ENCODE measurements at regions not wholly inside any gene's neighbourhood (a gene's known extent, or its start where the extent isn't known, plus 50 kb on each side); places are given as distances from the start of the nearest gene placed in this dataset.

DNA sequence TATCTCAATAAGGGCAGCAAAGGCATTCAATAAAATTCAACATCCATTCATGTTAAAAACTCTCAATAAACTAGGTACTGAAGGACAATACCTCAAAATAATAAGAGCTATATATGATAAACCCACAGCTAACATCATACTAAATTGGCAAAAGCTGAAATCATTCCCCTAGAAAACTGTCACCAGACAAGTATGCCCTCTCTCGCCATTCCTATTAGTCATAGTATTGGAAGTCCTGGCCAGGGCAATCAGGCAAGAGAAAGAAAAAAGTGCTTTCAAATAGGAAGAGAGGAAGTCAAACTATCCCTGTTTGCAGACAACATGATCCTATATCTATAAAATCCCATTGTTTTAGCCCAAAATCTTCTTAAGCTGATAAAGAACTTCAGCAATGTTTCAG, 116.8 kb downstream of the TENT5D start:
- Histone ChIP-seq H3K36me3 (ENCODE audit: low read depth) (no peaks in the 10 kb centered on the region), H3K27me3 (ENCODE audit: insufficient read depth, low read depth) (no peaks in the 10 kb centered on the region), H3F3A (ENCODE audit: insufficient read depth, low read depth) (no peaks in the 10 kb centered on the region), H3K27ac (no peak overlapping the region), H3K4me2 (no peak overlapping the region), H4K20me1 (ENCODE audit: insufficient read depth) (no peaks in the 10 kb centered on the region), H3K79me2 (ENCODE audit: low read depth) (no peaks in the 10 kb centered on the region), H3K4me1 (replicated peaks; ENCODE audit: insufficient read depth) (no peaks in the 10 kb centered on the region), H3K4me3 (no peak overlapping the region), H3K9me2 (ENCODE audit: insufficient read depth) (no peaks in the 10 kb centered on the region), H3K9me3 (ENCODE audit: insufficient read depth, low read depth) (no peaks in the 10 kb centered on the region), H2AFZ (no peak overlapping the region)
- ChIA-PET POLR2A (ENCODE audit: unreplicated experiment) (no interaction called here), CTCF (no interaction called here)
- no peak for TF ChIP-seq EZH2 (IDR thresholded peaks at IDR 0.05; ENCODE audit: low read depth)
- TF ChIP-seq, protein P1, sequence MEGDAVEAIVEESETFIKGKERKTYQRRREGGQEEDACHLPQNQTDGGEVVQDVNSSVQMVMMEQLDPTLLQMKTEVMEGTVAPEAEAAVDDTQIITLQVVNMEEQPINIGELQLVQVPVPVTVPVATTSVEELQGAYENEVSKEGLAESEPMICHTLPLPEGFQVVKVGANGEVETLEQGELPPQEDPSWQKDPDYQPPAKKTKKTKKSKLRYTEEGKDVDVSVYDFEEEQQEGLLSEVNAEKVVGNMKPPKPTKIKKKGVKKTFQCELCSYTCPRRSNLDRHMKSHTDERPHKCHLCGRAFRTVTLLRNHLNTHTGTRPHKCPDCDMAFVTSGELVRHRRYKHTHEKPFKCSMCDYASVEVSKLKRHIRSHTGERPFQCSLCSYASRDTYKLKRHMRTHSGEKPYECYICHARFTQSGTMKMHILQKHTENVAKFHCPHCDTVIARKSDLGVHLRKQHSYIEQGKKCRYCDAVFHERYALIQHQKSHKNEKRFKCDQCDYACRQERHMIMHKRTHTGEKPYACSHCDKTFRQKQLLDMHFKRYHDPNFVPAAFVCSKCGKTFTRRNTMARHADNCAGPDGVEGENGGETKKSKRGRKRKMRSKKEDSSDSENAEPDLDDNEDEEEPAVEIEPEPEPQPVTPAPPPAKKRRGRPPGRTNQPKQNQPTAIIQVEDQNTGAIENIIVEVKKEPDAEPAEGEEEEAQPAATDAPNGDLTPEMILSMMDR (conservative IDR thresholded peaks at IDR 0.05): no peak
- no peak for DNase-seq
- BruUV-seq (replicated peaks): no TSS peak
- intact Hi-C loops (cut with micrococcal nuclease; ENCODE audit: unreplicated experiment): no loop called here

DNA sequence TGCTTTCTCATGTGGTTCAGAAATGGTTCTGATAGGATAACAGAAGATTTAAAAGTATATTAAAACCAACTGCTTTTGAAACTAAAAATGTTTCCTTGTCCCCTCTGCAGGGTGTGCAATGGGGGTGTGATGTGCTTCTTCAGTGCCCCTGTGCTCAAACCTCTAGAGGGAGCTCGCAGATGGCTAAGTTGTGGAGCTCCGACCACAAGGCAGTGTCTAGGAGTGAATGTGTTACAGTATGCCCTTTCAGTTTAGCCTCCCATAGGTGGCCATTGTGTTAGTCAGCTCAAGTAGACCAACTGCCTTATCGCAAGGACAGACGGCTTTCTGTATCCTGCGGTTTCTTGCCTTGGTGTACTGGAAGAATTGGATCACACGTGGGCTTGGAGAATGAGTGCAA, 130.5 kb downstream of the TENT5D start:
- Histone ChIP-seq H3K4me1 (replicated peaks; ENCODE audit: insufficient read depth) (no peaks in the 10 kb centered on the region), H3K4me3 (no peak overlapping the region), H3F3A (ENCODE audit: insufficient read depth, low read depth) (no peaks in the 10 kb centered on the region), H3K9me3 (ENCODE audit: insufficient read depth, low read depth) (no peaks in the 10 kb centered on the region), H3K27me3 (ENCODE audit: insufficient read depth, low read depth) (no peaks in the 10 kb centered on the region), H3K9me2 (ENCODE audit: insufficient read depth) (no peaks in the 10 kb centered on the region), H3K4me2 (no peak overlapping the region), H3K27ac (no peak overlapping the region), H2AFZ (no peak overlapping the region), H4K20me1 (ENCODE audit: insufficient read depth) (no peaks in the 10 kb centered on the region), H3K36me3 (ENCODE audit: low read depth) (no peaks in the 10 kb centered on the region), H3K79me2 (ENCODE audit: low read depth) (no peaks in the 10 kb centered on the region)
- DNase-seq: no peak
- TF ChIP-seq, protein P1 (conservative IDR thresholded peaks at IDR 0.05): 0 out of 2 replicates have a peak, but pooled peaks have one; percentile 24
- TF ChIP-seq EZH2 (IDR thresholded peaks at IDR 0.05; ENCODE audit: low read depth): no peak
- intact Hi-C loops (cut with micrococcal nuclease; ENCODE audit: unreplicated experiment): no loop called here
- BruUV-seq (replicated peaks): no TSS peak
- ChIA-PET CTCF (no interaction called here), POLR2A (ENCODE audit: unreplicated experiment) (no interaction called here)

DNA sequence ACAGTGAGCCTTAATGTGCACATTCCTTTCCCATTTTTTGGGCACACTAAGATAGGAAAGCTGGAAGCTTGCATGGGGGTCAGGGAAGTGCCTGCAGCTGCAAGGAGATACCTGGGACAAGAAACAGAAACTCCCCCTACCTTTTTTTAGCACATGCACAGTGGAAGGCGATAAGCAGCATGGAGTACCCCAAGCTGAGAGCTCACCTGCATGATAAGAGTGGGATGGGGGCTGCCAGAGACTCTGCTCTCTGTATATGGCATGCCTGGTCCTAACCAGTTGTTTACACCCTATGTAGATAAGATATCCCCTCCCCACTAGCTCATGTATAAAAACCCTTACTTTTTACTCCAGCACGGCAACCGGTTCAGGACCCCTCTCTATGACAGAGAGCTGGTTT, 135.9 kb downstream of the TENT5D start:
- no peaks in the 10 kb centered on the region for H3K9me3 ChIP-seq (ENCODE audit: insufficient read depth, low read depth)
- H3K27ac ChIP-seq: no peak overlapping the region
- no peak overlapping the region for H3K4me2 ChIP-seq
- H3K4me1 ChIP-seq (replicated peaks; ENCODE audit: insufficient read depth): no peaks in the 10 kb centered on the region
- BruUV-seq (replicated peaks): no TSS peak
- DNase-seq: no peak
- no peaks in the 10 kb centered on the region for H3F3A ChIP-seq (ENCODE audit: insufficient read depth, low read depth)
- TF ChIP-seq EZH2 (IDR thresholded peaks at IDR 0.05; ENCODE audit: low read depth): no peak
- TF ChIP-seq, protein P1 (conservative IDR thresholded peaks at IDR 0.05): no peak
- H3K36me3 ChIP-seq (ENCODE audit: low read depth): no peaks in the 10 kb centered on the region
- no peaks in the 10 kb centered on the region for H3K9me2 ChIP-seq (ENCODE audit: insufficient read depth)
- no peaks in the 10 kb centered on the region for H3K27me3 ChIP-seq (ENCODE audit: insufficient read depth, low read depth)
- no peaks in the 10 kb centered on the region for H4K20me1 ChIP-seq (ENCODE audit: insufficient read depth)
- CTCF ChIA-PET: no interaction called here
- H2AFZ ChIP-seq: no peak overlapping the region
- H3K4me3 ChIP-seq: no peak overlapping the region
- no peaks in the 10 kb centered on the region for H3K79me2 ChIP-seq (ENCODE audit: low read depth)
- intact Hi-C loops (cut with micrococcal nuclease; ENCODE audit: unreplicated experiment): no loop called here
- POLR2A ChIA-PET (ENCODE audit: unreplicated experiment): no interaction called here
